ENCODE measurements at regions not wholly inside any gene's neighbourhood (a gene's known extent, or its start where the extent isn't known, plus 50 kb on each side); places are given as distances from the start of the nearest gene placed in this dataset.

- Histone ChIP-seq H3K9ac (ENCODE audit: low read depth, low read length) (no peak overlapping the region), H3K4me1 (ENCODE audit: insufficient read depth, low read length) (no peaks in the 10 kb centered on the region), H3K27me3 (ENCODE audit: insufficient read depth, low read length, poor library complexity) (no peaks in the 10 kb centered on the region), H3K36me3 (ENCODE audit: insufficient read depth, low read length) (no peaks in the 10 kb centered on the region), H2AFZ (ENCODE audit: low read depth, low read length) (no peak overlapping the region), H3K27ac (ENCODE audit: low read length) (no peak overlapping the region), H3K4me2 (ENCODE audit: insufficient read depth, low read length) (no peak overlapping the region), H3K9me3 (ENCODE audit: insufficient read depth, low read length, severe bottlenecking) (no peaks in the 10 kb centered on the region), H3K4me3 (ENCODE audit: low read depth in 1 of 2, low read length in 2 of 2) (no peak overlapping the region), H4K20me1 (ENCODE audit: insufficient read depth, low read length) (no peaks in the 10 kb centered on the region), H3K79me2 (ENCODE audit: insufficient read depth, low read length) (no peaks in the 10 kb centered on the region)
- ATAC-seq (ENCODE audit: insufficient read depth, low read depth) (no peak), DNase-seq (no peak)
- TF ChIP-seq CTCF (IDR thresholded peaks at IDR 0.05; ENCODE audit: borderline replicate concordance, extremely low read depth, low read length, poor library complexity, severe bottlenecking): no peak
- TF ChIP-seq EZH2 (IDR thresholded peaks at IDR 0.05; ENCODE audit: borderline replicate concordance, low read depth, low read length, severe bottlenecking): no peak
These were observed 81.9 kb upstream of the HEPHL1 start for GRCh38 chr11:93939084-93939760.

GRCh38 chr11:93940395-93940794, 80.8 kb upstream of the HEPHL1 start:
- no peaks in the 10 kb centered on the region for H3K4me1 ChIP-seq (ENCODE audit: insufficient read depth, low read length)
- H3K9me3 ChIP-seq (ENCODE audit: insufficient read depth, low read length, severe bottlenecking): no peaks in the 10 kb centered on the region
- no peak overlapping the region for H3K4me2 ChIP-seq (ENCODE audit: insufficient read depth, low read length)
- no peaks in the 10 kb centered on the region for H3K79me2 ChIP-seq (ENCODE audit: insufficient read depth, low read length)
- no peak overlapping the region for H3K27ac ChIP-seq (ENCODE audit: low read length)
- no peaks in the 10 kb centered on the region for H3K36me3 ChIP-seq (ENCODE audit: insufficient read depth, low read length)
- DNase-seq (no peak), ATAC-seq (ENCODE audit: insufficient read depth, low read depth) (no peak)
- no peak overlapping the region for H3K9ac ChIP-seq (ENCODE audit: low read depth, low read length)
- TF ChIP-seq CTCF (IDR thresholded peaks at IDR 0.05; ENCODE audit: borderline replicate concordance, extremely low read depth, low read length, poor library complexity, severe bottlenecking): no peak
- no peak for TF ChIP-seq EZH2 (IDR thresholded peaks at IDR 0.05; ENCODE audit: borderline replicate concordance, low read depth, low read length, severe bottlenecking)
- no peaks in the 10 kb centered on the region for H3K27me3 ChIP-seq (ENCODE audit: insufficient read depth, low read length, poor library complexity)
- no peaks in the 10 kb centered on the region for H4K20me1 ChIP-seq (ENCODE audit: insufficient read depth, low read length)
- no peak overlapping the region for H3K4me3 ChIP-seq (ENCODE audit: low read depth in 1 of 2, low read length in 2 of 2)
- no peak overlapping the region for H2AFZ ChIP-seq (ENCODE audit: low read depth, low read length)

GRCh38 chr11:93942176-93942575, 79.0 kb upstream of the HEPHL1 start:
- DNase-seq (no peak), ATAC-seq (ENCODE audit: insufficient read depth, low read depth) (no peak)
- TF ChIP-seq EZH2 (IDR thresholded peaks at IDR 0.05; ENCODE audit: borderline replicate concordance, low read depth, low read length, severe bottlenecking) (no peak), CTCF (IDR thresholded peaks at IDR 0.05; ENCODE audit: borderline replicate concordance, extremely low read depth, low read length, poor library complexity, severe bottlenecking) (no peak)

More at GRCh38 chr11:93942176-93942575, 79.0 kb upstream of the HEPHL1 start:
- Histone ChIP-seq H3K4me2 (ENCODE audit: insufficient read depth, low read length) (no peak overlapping the region), H2AFZ (ENCODE audit: low read depth, low read length) (no peak overlapping the region), H3K9ac (ENCODE audit: low read depth, low read length) (no peak overlapping the region), H3K79me2 (ENCODE audit: insufficient read depth, low read length) (no peaks in the 10 kb centered on the region), H3K36me3 (ENCODE audit: insufficient read depth, low read length) (no peaks in the 10 kb centered on the region), H3K27me3 (ENCODE audit: insufficient read depth, low read length, poor library complexity) (no peaks in the 10 kb centered on the region), H4K20me1 (ENCODE audit: insufficient read depth, low read length) (no peaks in the 10 kb centered on the region), H3K9me3 (ENCODE audit: insufficient read depth, low read length, severe bottlenecking) (no peaks in the 10 kb centered on the region), H3K4me3 (ENCODE audit: low read depth in 1 of 2, low read length in 2 of 2) (no peak overlapping the region), H3K4me1 (ENCODE audit: insufficient read depth, low read length) (no peaks in the 10 kb centered on the region), H3K27ac (ENCODE audit: low read length) (no peak overlapping the region)

Data from DND-41 (cell line).